Left ventricle myocardium inferior (tissue), 1 donor: ENCODE measurements at regions not wholly inside any gene's neighbourhood (a gene's known extent, or its start where the extent isn't known, plus 50 kb on each side); places are given as distances from the start of the nearest gene placed in this dataset.

ENCODE experiments used
- DNase-seq: peaks from one replicate; pipeline ENCODE4 v3.0.0-alpha.2; 2020
- H3K27ac ChIP-seq: fragments of 200-600 bp; replicated peaks from 2 replicates; pipeline ENCODE4 v1.8.0; 2021
- H3K27me3 ChIP-seq: fragments of 200-600 bp; 2 replicates; pipeline ENCODE4 v1.8.0; 2021; ENCODE audit warnings: low read depth
- H3K36me3 ChIP-seq: fragments of 200-600 bp; 2 replicates; pipeline ENCODE4 v1.8.0; 2021
- H3K4me1 ChIP-seq: fragments of 200-600 bp; 2 replicates; pipeline ENCODE4 v1.8.0; 2021
- H3K4me3 ChIP-seq: fragments of 200-600 bp; 2 replicates; pipeline ENCODE4 v1.8.0; 2021; ENCODE audit warnings: mild to moderate bottlenecking, moderate library complexity
- H3K9me3 ChIP-seq: fragments of 200-600 bp; replicated peaks from 2 replicates; pipeline ENCODE4 v1.8.0; 2021
- CTCF ChIP-seq: fragments of 200-600 bp; IDR thresholded peaks from 2 replicates; pipeline ENCODE4 v1.8.0; 2021; ENCODE audit warnings: antibody characterized with exemption, mild to moderate bottlenecking, borderline replicate concordance
- intact Hi-C: fragments of 100-400 bp; cut with micrococcal nuclease; formaldehyde crosslinking; loops from one replicate; pipeline ENCODE4 v1.11.0; 2022
- donor health status: DM: no; HTN: yes; CAD: no; lungs with severe emphysema.

- no peak for TF ChIP-seq CTCF
- no peak for DNase-seq
- Histone ChIP-seq H3K9me3 (no peaks in the 10 kb centered on the region), H3K4me3 (no peak overlapping the region), H3K27ac (no peak overlapping the region), H3K27me3 (peaks cover 5% of the 10 kb centered on the region), H3K4me1 (no peaks in the 10 kb centered on the region), H3K36me3 (no peaks in the 10 kb centered on the region)
- intact Hi-C loops: no loop called here
Observed at GRCh38 chr21:31538816-31539215, 120.7 kb upstream of the SOD1 start.

GRCh38 chr21:31537872-31538576 is 121.5 kb upstream of the SOD1 start:
- intact Hi-C loops: no loop called here
- H3K4me3 ChIP-seq: no peak overlapping the region
- no peak for TF ChIP-seq CTCF
- H3K27me3 ChIP-seq: peaks cover 5% of the 10 kb centered on the region
- no peak overlapping the region for H3K27ac ChIP-seq
- DNase-seq: no peak
- H3K36me3 ChIP-seq: no peaks in the 10 kb centered on the region
- H3K4me1 ChIP-seq: no peaks in the 10 kb centered on the region
- H3K9me3 ChIP-seq: no peaks in the 10 kb centered on the region

GRCh38 chr21:31536138-31536537 is 123.4 kb upstream of the SOD1 start:
- no peak for DNase-seq
- intact Hi-C loops: no loop called here
- TF ChIP-seq CTCF: no peak
- H3K36me3 ChIP-seq: no peaks in the 10 kb centered on the region
- H3K27me3 ChIP-seq: peaks cover 5% of the 10 kb centered on the region
- H3K27ac ChIP-seq: no peak overlapping the region
- H3K4me3 ChIP-seq: no peak overlapping the region
- no peaks in the 10 kb centered on the region for H3K4me1 ChIP-seq
- H3K9me3 ChIP-seq: no peaks in the 10 kb centered on the region

GRCh38 chr21:31531967-31532366 is 127.5 kb upstream of the SOD1 start:
- peaks cover 5% of the 10 kb centered on the region for H3K27me3 ChIP-seq
- no peak for TF ChIP-seq CTCF
- intact Hi-C loops: no loop called here
- no peak for DNase-seq
- no peak overlapping the region for H3K27ac ChIP-seq
- H3K9me3 ChIP-seq: no peaks in the 10 kb centered on the region
- H3K36me3 ChIP-seq: no peaks in the 10 kb centered on the region
- H3K4me1 ChIP-seq: no peaks in the 10 kb centered on the region
- H3K4me3 ChIP-seq: no peak overlapping the region

- H3K4me3 ChIP-seq: no peak overlapping the region
- no peak for TF ChIP-seq CTCF
- no peak overlapping the region for H3K27ac ChIP-seq
- no peak for DNase-seq
- no peaks in the 10 kb centered on the region for H3K9me3 ChIP-seq
- H3K27me3 ChIP-seq: no peaks in the 10 kb centered on the region
- no peaks in the 10 kb centered on the region for H3K36me3 ChIP-seq
- intact Hi-C loops: no loop called here
- no peaks in the 10 kb centered on the region for H3K4me1 ChIP-seq
Observed at GRCh38 chr21:31530897-31531705, 128.4 kb upstream of the SOD1 start.
